Astrocyte of the spinal cord (primary cell): ENCODE measurements at regions not wholly inside any gene's neighbourhood (a gene's known extent, or its start where the extent isn't known, plus 50 kb on each side); places are given as distances from the start of the nearest gene placed in this dataset.

Experiments used
- DNase-seq: peaks from one replicate; pipeline ENCODE4 v3.0.0; 2011; ENCODE audit warnings: low read depth, low spot score
- H3K4me3 ChIP-seq: 2 replicates; pipeline ENCODE4 v1.5.1; 2011; ENCODE audit warnings: low read depth, mild to moderate bottlenecking, low read length, moderate library complexity
- CTCF ChIP-seq: IDR thresholded peaks from 2 replicates; pipeline ENCODE4 v1.5.1; 2012; ENCODE audit warnings: low read depth, mild to moderate bottlenecking, low read length, inconsistent platforms
- in situ Hi-C: cut with HindIII; loops from 2 replicates; pipeline ENCODE4 v1.10.0; 2017; ENCODE audit warnings: low sequenced_read_pairs

- DNase-seq: no peak
- in situ Hi-C loops: no loop called here
- no peak for TF ChIP-seq CTCF
- no peak overlapping the region for H3K4me3 ChIP-seq
These were observed 98.0 kb upstream of the MBL2 start for GRCh38 chr10:52870562-52870961.

GRCh38 chr10:52869864-52870263 lies 97.3 kb upstream of the MBL2 start:
- no peak overlapping the region for H3K4me3 ChIP-seq
- in situ Hi-C loops: no loop called here
- no peak for DNase-seq
- no peak for TF ChIP-seq CTCF

- no peak overlapping the region for H3K4me3 ChIP-seq
- in situ Hi-C loops: no loop called here
- no peak for TF ChIP-seq CTCF
- DNase-seq: no peak
These were observed 92.6 kb upstream of the MBL2 start for GRCh38 chr10:52865213-52865612.

GRCh38 chr10:52864201-52865106 lies 91.9 kb upstream of the MBL2 start:
- DNase-seq: peak; percentile 98
- TF ChIP-seq CTCF: no peak
- in situ Hi-C loops: no loop called here
- no peak overlapping the region for H3K4me3 ChIP-seq

GRCh38 chr10:52858722-52859121 lies 86.1 kb upstream of the MBL2 start:
- no peak for TF ChIP-seq CTCF
- no peak for DNase-seq
- H3K4me3 ChIP-seq: no peak overlapping the region
- in situ Hi-C loops: no loop called here

- TF ChIP-seq CTCF: no peak
- in situ Hi-C loops: no loop called here
- H3K4me3 ChIP-seq: no peak overlapping the region
- no peak for DNase-seq
These were observed 83.2 kb upstream of the MBL2 start for GRCh38 chr10:52855546-52856325.
